Prostate gland (tissue), 2 donors: ENCODE measurements at regions not wholly inside any gene's neighbourhood (a gene's known extent, or its start where the extent isn't known, plus 50 kb on each side); places are given as distances from the start of the nearest gene placed in this dataset.

Experiments
- CTCF ChIP-seq, 4 experiments: fragments of 200-600 bp in 2 of 4; fragments of 450-650 bp in 2 of 4; sonication (generic) in 2 of 4; IDR thresholded peaks; 1 replicate in 3 of 4; 2 replicates in 1 of 4; pipeline ENCODE4 v1.5.1; 2016 to 2019; ENCODE audit warnings: antibody characterized with exemption in 4 of 4, mild to moderate bottlenecking in 2 of 4, moderate library complexity in 2 of 4
- POLR2A ChIP-seq: fragments of 450-650 bp; IDR thresholded peaks from one replicate; pipeline ENCODE4 v1.6.1; 2016; ENCODE audit warnings: antibody characterized with exemption, mild to moderate bottlenecking
- POLR2AphosphoS5 ChIP-seq: sonication (generic); formaldehyde crosslinking; IDR thresholded peaks from one replicate; pipeline ENCODE4 v1.6.1; 2017; ENCODE audit warnings: antibody characterized with exemption

GRCh38 chr14:80315681-80316080 is 104.4 kb upstream of the DIO2 start:
- TF ChIP-seq CTCF (IDR thresholded peaks at IDR 0.05): no peak
- TF ChIP-seq POLR2AphosphoS5: no peak
- TF ChIP-seq POLR2A: no peak
